Mucosa of stomach (tissue), 1 donor: ENCODE measurements at regions not wholly inside any gene's neighbourhood (a gene's known extent, or its start where the extent isn't known, plus 50 kb on each side); places are given as distances from the start of the nearest gene placed in this dataset.

ENCODE experiments used
- H3K27me3 ChIP-seq: one replicate; pipeline ENCODE4 v1.7.0; 2013; ENCODE audit warnings: mild to moderate bottlenecking, low read length; ENCODE audit not compliant: control insufficient read depth, insufficient read depth
- H3K36me3 ChIP-seq: one replicate; pipeline ENCODE4 v1.7.0; 2013; ENCODE audit warnings: low read length; ENCODE audit not compliant: control insufficient read depth, insufficient read depth
- H3K4me1 ChIP-seq: one replicate; pipeline ENCODE4 v1.7.0; 2013; ENCODE audit warnings: mild to moderate bottlenecking, low read length; ENCODE audit not compliant: control insufficient read depth, insufficient read depth
- H3K4me3 ChIP-seq: one replicate; pipeline ENCODE4 v1.7.0; 2013; ENCODE audit warnings: low read length
- H3K9ac ChIP-seq: one replicate; pipeline ENCODE4 v1.7.0; 2013; ENCODE audit warnings: mild to moderate bottlenecking, low read length, moderate library complexity
- H3K9me3 ChIP-seq: one replicate; pipeline ENCODE4 v1.7.0; 2013; ENCODE audit warnings: mild to moderate bottlenecking, low read length, moderate library complexity; ENCODE audit not compliant: control insufficient read depth
- donor health status: Pancreatic carcinoma.

DNA sequence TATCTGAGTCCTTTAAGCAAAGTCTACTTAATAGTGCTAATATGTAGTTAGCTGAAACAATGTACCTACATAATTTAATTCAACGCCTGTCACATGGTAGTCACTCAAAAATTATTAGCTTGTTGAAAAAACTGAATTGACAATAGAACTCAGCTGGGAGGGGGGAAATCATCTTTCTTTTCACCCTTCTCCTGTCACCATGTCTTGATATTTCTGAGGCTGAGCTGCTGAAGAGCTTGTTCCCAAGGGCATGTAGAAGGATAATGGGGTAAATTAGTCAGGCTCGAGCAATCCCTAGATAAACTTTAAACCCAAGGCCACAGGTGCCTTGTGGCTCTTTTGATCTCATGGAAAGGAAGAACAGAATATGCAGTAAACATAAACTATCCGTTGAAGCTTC is 339.6 kb upstream of the LRATD1 start:
- no peak overlapping the region for H3K4me3 ChIP-seq
- H3K9me3 ChIP-seq, result no peaks in the 10 kb centered on the region
- no peaks in the 10 kb centered on the region for H3K36me3 ChIP-seq
- no peaks in the 10 kb centered on the region for H3K27me3 ChIP-seq
- no peak overlapping the region for H3K9ac ChIP-seq
- no peaks in the 10 kb centered on the region for H3K4me1 ChIP-seq

DNA sequence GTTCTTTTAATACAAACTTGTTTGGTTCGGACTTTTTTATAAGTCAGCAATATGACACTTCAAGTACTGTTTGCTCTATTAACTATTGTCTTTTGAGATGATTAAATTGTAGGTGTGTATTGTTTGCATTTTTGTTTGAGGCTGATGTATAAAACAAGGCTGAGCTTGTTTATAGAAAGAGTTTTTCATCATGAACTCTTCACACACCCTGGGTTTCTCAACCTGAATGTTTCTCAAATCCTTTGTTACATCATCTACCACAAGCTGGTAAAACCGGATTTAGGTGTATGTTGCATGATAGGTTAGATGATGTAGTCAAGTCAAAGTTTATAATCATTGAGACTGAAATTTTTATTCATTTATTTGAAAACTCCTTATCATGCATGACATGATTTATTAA is 335.2 kb upstream of the LRATD1 start:
- no peaks in the 10 kb centered on the region for H3K4me1 ChIP-seq
- H3K9ac ChIP-seq, result no peak overlapping the region
- H3K9me3 ChIP-seq, result no peaks in the 10 kb centered on the region
- no peaks in the 10 kb centered on the region for H3K36me3 ChIP-seq
- no peak overlapping the region for H3K4me3 ChIP-seq
- H3K27me3 ChIP-seq, result no peaks in the 10 kb centered on the region

DNA sequence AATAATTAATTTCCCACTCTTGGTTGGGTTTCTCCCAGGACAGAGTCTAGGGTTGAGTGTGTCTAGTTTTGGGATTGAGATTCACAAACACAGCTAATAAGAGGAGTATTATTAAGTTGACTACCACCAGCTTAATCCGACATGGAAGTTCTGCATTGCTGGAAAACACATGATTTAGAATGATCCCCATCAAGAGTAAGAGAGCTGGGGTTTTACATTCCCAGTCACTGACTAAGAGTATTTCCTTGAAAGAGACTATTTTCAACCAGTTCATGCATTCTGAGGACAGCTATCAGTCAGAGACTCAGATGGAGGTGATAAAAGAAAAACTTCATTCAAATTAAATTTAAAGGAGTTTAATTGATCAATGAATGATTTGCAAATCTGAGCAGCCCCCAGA is 334.6 kb upstream of the LRATD1 start:
- Histone ChIP-seq H3K4me1 (no peaks in the 10 kb centered on the region), H3K9me3 (no peaks in the 10 kb centered on the region), H3K36me3 (no peaks in the 10 kb centered on the region)

DNA sequence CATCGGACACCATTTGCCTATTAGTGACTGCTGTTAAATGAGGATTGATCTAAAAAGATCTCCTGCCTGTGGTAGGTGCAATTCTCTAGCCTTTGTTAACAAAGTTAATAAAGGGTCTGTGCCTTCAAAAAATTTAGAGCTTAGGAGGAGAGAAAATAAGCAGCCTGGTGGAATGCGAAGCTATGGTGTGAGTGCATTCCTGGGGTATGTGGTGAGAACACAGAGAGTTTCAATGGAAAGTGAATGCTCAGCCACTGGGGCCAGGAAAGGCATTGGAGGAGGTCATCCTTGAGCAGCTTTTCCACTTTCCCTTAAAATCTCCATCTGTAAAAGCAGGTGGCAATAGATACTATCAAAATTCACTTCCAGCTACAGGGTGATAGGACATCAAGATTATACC is 331.2 kb upstream of the LRATD1 start:
- H3K36me3 ChIP-seq, result no peaks in the 10 kb centered on the region
- H3K4me3 ChIP-seq, result no peak overlapping the region
- H3K27me3 ChIP-seq, result no peaks in the 10 kb centered on the region
- no peak overlapping the region for H3K9ac ChIP-seq
- no peaks in the 10 kb centered on the region for H3K9me3 ChIP-seq
- H3K4me1 ChIP-seq, result no peaks in the 10 kb centered on the region

More for the DNA sequence above, 334.6 kb upstream of the LRATD1 start:
- no peaks in the 10 kb centered on the region for H3K27me3 ChIP-seq
- H3K4me3 ChIP-seq, result no peak overlapping the region
- no peak overlapping the region for H3K9ac ChIP-seq

DNA sequence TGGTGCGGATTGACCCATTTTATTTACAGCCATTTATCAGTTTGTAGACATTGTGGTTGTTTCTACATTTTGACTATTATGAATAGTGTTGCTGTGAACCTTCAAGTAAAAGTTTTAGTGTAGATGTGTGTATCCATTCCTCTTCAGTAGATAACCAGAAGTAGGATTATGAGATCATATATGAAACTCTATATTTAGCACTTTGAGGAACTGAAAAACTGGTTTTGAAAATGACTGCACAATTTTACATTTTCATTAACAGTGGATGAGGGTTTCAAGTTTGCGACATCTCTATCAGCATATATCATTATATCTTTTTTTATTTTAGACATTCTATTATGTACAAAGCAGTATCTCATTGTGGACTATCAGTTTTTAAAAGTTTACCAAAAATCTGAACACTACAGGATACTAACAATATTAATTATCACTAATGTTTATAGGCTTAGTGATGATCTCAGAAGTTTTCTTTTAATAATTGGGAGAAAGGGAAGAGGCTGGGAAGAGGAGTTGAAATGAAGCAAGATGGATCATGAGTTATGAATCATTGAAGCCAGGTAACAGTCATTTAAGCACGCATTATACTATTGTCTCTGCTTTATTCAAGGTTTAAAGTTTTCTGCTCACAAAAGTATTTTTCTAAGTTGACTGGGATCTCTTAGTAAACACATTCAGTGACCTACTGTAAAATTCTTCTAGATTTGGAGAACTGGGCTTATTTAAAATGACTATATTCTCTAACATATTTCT is 329.0 kb upstream of the LRATD1 start:
- Histone ChIP-seq H3K4me3 (no peak overlapping the region), H3K27me3 (no peaks in the 10 kb centered on the region), H3K9me3 (no peaks in the 10 kb centered on the region), H3K4me1 (no peaks in the 10 kb centered on the region), H3K36me3 (no peaks in the 10 kb centered on the region), H3K9ac (no peak overlapping the region)

DNA sequence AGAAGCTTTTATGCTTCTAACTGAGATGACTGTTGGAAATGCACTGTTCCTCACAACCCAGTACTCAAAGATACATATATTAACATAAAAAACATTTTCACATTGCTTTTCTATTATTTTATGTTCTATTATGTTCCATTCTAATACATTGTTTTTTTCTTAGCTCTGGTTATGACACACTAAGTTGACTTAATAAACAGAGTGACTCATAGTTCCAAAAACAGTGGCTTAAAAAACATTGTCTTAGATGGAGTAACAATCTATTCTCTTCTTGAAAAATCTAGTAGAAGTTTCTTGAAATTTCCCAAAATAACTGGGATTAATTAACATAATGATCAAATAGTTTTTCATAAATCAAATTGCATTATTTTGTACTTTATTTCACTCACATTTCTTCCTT is 328.2 kb upstream of the LRATD1 start:
- H3K4me3 ChIP-seq, result no peak overlapping the region
- no peaks in the 10 kb centered on the region for H3K36me3 ChIP-seq
- no peaks in the 10 kb centered on the region for H3K9me3 ChIP-seq
- no peaks in the 10 kb centered on the region for H3K4me1 ChIP-seq
- no peaks in the 10 kb centered on the region for H3K27me3 ChIP-seq
- no peak overlapping the region for H3K9ac ChIP-seq

DNA sequence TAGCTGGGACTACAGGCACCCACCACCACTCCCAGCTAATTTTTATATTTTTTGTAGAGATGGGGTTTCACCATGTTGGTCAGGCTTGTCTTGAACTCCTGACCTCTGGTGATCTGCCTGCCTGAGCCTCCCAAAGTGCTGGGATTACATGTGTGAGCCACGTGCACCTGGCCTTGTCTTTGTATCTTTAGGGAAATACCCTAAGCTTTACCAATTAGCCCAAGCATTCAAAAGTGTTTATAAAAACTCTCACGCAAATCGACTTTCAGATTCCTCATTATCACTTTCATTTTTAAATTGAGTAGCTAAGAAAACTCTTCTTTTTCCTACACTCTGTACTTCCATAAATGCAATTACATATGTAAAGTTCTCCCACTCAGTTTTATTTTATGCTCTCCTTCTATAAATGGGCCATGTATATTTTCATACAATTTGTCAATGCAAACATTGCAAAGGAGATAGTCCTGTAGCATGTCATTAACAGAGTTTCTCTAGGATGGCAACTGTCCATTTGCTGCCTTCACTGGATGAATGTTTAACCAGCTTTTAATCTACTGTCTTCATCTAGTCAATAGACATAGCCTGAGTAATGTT is 326.2 kb upstream of the LRATD1 start:
- no peaks in the 10 kb centered on the region for H3K27me3 ChIP-seq
- no peak overlapping the region for H3K9ac ChIP-seq
- no peaks in the 10 kb centered on the region for H3K9me3 ChIP-seq
- H3K36me3 ChIP-seq, result no peaks in the 10 kb centered on the region
- H3K4me1 ChIP-seq, result no peaks in the 10 kb centered on the region
- no peak overlapping the region for H3K4me3 ChIP-seq

DNA sequence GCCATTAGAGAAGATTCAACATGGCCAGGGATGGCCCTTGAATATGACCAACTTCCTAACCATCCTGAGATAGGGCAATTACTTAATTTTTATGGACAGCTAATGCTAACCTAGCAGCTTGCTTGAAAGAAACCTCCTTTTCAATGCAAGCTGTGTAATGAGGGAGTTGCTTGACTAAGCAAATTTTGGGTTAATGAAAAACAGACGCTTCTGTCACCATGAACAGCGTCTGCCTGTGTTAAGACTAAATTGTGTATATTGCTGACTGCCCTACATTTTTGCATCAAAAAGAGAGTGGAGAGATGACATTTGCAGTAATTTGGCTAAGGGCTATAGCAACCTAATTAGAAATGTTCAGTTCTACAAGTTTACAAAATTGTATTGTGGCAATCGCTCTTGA is 319.2 kb upstream of the LRATD1 start:
- Histone ChIP-seq H3K9ac (no peak overlapping the region), H3K36me3 (no peaks in the 10 kb centered on the region), H3K27me3 (no peaks in the 10 kb centered on the region), H3K4me3 (no peak overlapping the region), H3K9me3 (no peaks in the 10 kb centered on the region), H3K4me1 (no peaks in the 10 kb centered on the region)

DNA sequence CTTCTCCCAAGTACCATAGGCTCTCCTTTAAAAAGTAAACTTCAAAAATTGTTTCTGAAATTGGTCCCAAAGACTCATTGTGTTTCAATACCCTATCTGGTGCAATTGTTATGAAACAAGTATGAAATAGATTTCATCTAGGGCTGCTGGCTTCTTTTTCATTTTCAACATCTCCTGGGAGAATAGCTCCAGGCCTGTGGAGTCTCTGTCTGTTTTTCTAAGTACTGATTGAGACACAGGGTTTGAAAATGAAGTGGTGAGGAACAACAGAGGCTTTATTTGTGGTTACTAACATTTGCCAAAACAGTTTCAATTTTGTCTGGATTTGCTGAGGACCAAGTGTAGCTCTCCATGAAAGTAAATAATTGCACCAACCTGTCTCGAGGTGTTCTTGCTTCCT is 315.9 kb upstream of the LRATD1 start:
- Histone ChIP-seq H3K9ac (no peak overlapping the region), H3K4me3 (no peak overlapping the region), H3K27me3 (no peaks in the 10 kb centered on the region), H3K36me3 (no peaks in the 10 kb centered on the region), H3K9me3 (no peaks in the 10 kb centered on the region), H3K4me1 (no peaks in the 10 kb centered on the region)

DNA sequence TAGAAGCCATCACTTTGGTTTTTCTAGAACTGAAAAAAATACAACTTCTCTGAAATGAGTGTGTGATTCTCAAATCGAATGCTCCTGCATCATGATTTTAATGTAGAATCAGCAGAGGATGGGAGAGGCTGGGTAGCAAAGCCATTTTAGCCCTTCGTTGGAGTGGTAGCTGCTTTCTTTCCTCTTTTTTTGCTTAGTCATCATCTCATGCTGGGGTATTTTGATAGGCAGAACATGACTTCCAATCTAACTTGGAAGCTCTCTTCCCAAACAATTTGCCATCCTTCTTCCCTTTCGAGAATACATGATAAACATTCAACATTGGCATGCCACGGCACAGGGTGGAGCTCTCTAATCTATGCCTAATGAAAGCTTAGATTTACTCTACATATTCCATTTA is 311.2 kb upstream of the LRATD1 start:
- H3K4me3 ChIP-seq, result no peak overlapping the region

DNA sequence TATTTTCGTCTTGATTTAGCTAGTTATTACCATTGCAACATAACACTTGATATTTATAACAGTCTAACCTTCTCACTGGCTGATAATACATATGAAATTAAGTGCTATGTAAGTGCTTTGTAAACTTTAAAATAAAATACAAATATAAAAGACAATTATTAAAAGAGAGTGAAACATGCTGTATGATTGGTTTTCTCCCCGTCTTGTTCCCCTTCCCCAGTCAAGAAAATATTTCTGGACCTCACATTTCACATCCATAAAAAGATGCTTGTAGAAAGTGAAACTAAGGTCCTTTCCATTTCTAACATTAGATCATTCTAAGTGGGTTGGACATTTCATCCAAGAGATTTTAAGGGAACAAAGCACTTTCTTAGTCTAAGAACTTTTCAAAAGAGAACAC is 310.2 kb upstream of the LRATD1 start:
- Histone ChIP-seq H3K36me3 (no peaks in the 10 kb centered on the region), H3K4me1 (no peaks in the 10 kb centered on the region), H3K27me3 (no peaks in the 10 kb centered on the region), H3K4me3 (no peak overlapping the region), H3K9me3 (no peaks in the 10 kb centered on the region), H3K9ac (no peak overlapping the region)

More for the DNA sequence above, 311.2 kb upstream of the LRATD1 start:
- Histone ChIP-seq H3K27me3 (no peaks in the 10 kb centered on the region), H3K9ac (no peak overlapping the region), H3K9me3 (no peaks in the 10 kb centered on the region), H3K36me3 (no peaks in the 10 kb centered on the region), H3K4me1 (no peaks in the 10 kb centered on the region)

DNA sequence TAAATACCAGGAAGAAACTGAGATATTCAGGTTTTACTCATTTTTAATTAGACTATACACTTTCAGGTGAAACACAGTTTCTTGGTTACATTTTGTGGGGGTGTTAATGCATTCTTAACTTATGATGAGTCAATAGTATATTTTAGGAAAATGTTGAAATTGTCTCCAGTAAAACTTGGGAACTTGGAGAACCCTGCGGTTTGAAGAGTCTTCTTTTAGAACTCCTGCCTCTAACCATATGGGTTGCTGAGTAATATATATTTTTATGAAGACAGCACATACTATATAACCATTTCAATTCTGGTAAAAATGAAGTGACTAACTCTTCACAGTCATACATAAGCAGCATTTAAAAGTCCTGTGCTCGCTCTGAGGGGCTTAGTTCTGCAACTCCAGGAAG is 308.2 kb upstream of the LRATD1 start:
- Histone ChIP-seq H3K27me3 (no peaks in the 10 kb centered on the region), H3K9ac (no peak overlapping the region), H3K36me3 (no peaks in the 10 kb centered on the region), H3K4me3 (no peak overlapping the region), H3K9me3 (no peaks in the 10 kb centered on the region), H3K4me1 (no peaks in the 10 kb centered on the region)
